ENCODE measurements at regions not wholly inside any gene's neighbourhood (a gene's known extent, or its start where the extent isn't known, plus 50 kb on each side); places are given as distances from the start of the nearest gene placed in this dataset.

GRCh38 chr9:118786877-118787276, 582.4 kb downstream of the BRINP1 start:
- Mint-ChIP-seq H3K27ac (no peak overlapping the region), H3K4me1 (no peaks in the 10 kb centered on the region), H3K36me3 (no peaks in the 10 kb centered on the region), H3K27me3 (ENCODE audit: low read depth in 2 of 2) (no peaks in the 10 kb centered on the region), H3K4me3 (no peak overlapping the region), H3K9me3 (peaks cover 6 to 8% of the 10 kb centered on the region in 2 donors)
- Histone ChIP-seq H3K27me3 (ENCODE audit: control insufficient read depth, insufficient read depth, low read length) (no peaks in the 10 kb centered on the region), H3K4me3 (ENCODE audit: low read length) (no peak overlapping the region), H3K27ac (ENCODE audit: low read length) (no peak overlapping the region), H3K4me1 (ENCODE audit: control insufficient read depth, insufficient read depth, low read length) (no peaks in the 10 kb centered on the region), H3K36me3 (ENCODE audit: control insufficient read depth, insufficient read depth, low read length) (no peaks in the 10 kb centered on the region), H3K9me3 (ENCODE audit: control insufficient read depth, insufficient read depth, low read length) (no peaks in the 10 kb centered on the region)
- no peak for TF ChIP-seq CTCF (IDR thresholded peaks at IDR 0.05)
- DNase-seq: no peak
- ATAC-seq: no peak
- intact Hi-C loops (cut with micrococcal nuclease): no loop called here
- WGBS (ENCODE audit: insufficient coverage): 63% methylated on average over 3 of the region's 3 CpGs

GRCh38 chr9:118809160-118809625, 560.0 kb downstream of the BRINP1 start:
- peaks cover 2% of the 10 kb centered on the region for H3K9me3 ChIP-seq (ENCODE audit: control insufficient read depth, insufficient read depth, low read length)
- Mint-ChIP-seq H3K9me3 (peaks cover 3 to 8% of the 10 kb centered on the region in 2 donors), H3K4me1 (no peaks in the 10 kb centered on the region), H3K4me3 (no peak overlapping the region), H3K27me3 (ENCODE audit: low read depth in 2 of 2) (no peaks in the 10 kb centered on the region), H3K36me3 (no peaks in the 10 kb centered on the region), H3K27ac (no peak overlapping the region)
- DNase-seq (no peak), ATAC-seq (no peak)
- WGBS (ENCODE audit: insufficient coverage): 74% methylated on average over 47 of the region's 47 CpGs
- intact Hi-C loops (cut with micrococcal nuclease): no loop called here
- TF ChIP-seq CTCF (IDR thresholded peaks at IDR 0.05): no peak
- no peak overlapping the region for H3K4me3 ChIP-seq (ENCODE audit: low read length)
- no peak overlapping the region for H3K27ac ChIP-seq (ENCODE audit: low read length)
- no peaks in the 10 kb centered on the region for H3K4me1 ChIP-seq (ENCODE audit: control insufficient read depth, insufficient read depth, low read length)
- H3K27me3 ChIP-seq (ENCODE audit: control insufficient read depth, insufficient read depth, low read length): no peaks in the 10 kb centered on the region
- H3K36me3 ChIP-seq (ENCODE audit: control insufficient read depth, insufficient read depth, low read length): no peaks in the 10 kb centered on the region

- no peaks in the 10 kb centered on the region for H3K36me3 ChIP-seq (ENCODE audit: control insufficient read depth, insufficient read depth, low read length)
- H3K27ac ChIP-seq (ENCODE audit: low read length): no peak overlapping the region
- Mint-ChIP-seq H3K27ac (no peak overlapping the region), H3K9me3 (peaks cover 4 to 5% of the 10 kb centered on the region in 2 donors), H3K4me3 (no peak overlapping the region), H3K27me3 (ENCODE audit: low read depth in 2 of 2) (no peaks in the 10 kb centered on the region), H3K4me1 (no peaks in the 10 kb centered on the region), H3K36me3 (no peaks in the 10 kb centered on the region)
- H3K27me3 ChIP-seq (ENCODE audit: control insufficient read depth, insufficient read depth, low read length): no peaks in the 10 kb centered on the region
- H3K4me1 ChIP-seq (ENCODE audit: control insufficient read depth, insufficient read depth, low read length): no peaks in the 10 kb centered on the region
- no peak for TF ChIP-seq CTCF (IDR thresholded peaks at IDR 0.05)
- ATAC-seq (no peak), DNase-seq (no peak)
- intact Hi-C loops (cut with micrococcal nuclease): no loop called here
- no peaks in the 10 kb centered on the region for H3K9me3 ChIP-seq (ENCODE audit: control insufficient read depth, insufficient read depth, low read length)
- H3K4me3 ChIP-seq (ENCODE audit: low read length): no peak overlapping the region
These were observed 539.9 kb downstream of the BRINP1 start for GRCh38 chr9:118829334-118829733.

- H3K36me3 Mint-ChIP-seq: no peaks in the 10 kb centered on the region
- no peak overlapping the region for H3K4me3 Mint-ChIP-seq
- Histone ChIP-seq H3K27me3 (ENCODE audit: control insufficient read depth, insufficient read depth, low read length) (no peaks in the 10 kb centered on the region), H3K4me3 (ENCODE audit: low read length) (no peak overlapping the region), H3K9me3 (ENCODE audit: control insufficient read depth, insufficient read depth, low read length) (no peaks in the 10 kb centered on the region), H3K4me1 (ENCODE audit: control insufficient read depth, insufficient read depth, low read length) (no peaks in the 10 kb centered on the region), H3K36me3 (ENCODE audit: control insufficient read depth, insufficient read depth, low read length) (no peaks in the 10 kb centered on the region), H3K27ac (ENCODE audit: low read length) (no peak overlapping the region)
- intact Hi-C loops (cut with micrococcal nuclease): no loop called here
- peaks cover 5 to 6% of the 10 kb centered on the region in 2 donors for H3K9me3 Mint-ChIP-seq
- 76% methylated on average over 5 of the region's 5 CpGs for WGBS (ENCODE audit: insufficient coverage)
- H3K27me3 Mint-ChIP-seq (ENCODE audit: low read depth in 2 of 2): no peaks in the 10 kb centered on the region
- no peak for TF ChIP-seq CTCF (IDR thresholded peaks at IDR 0.05)
- no peak for ATAC-seq
- no peak for DNase-seq
- no peaks in the 10 kb centered on the region for H3K4me1 Mint-ChIP-seq
- H3K27ac Mint-ChIP-seq: no peak overlapping the region
These were observed 536.9 kb downstream of the BRINP1 start for GRCh38 chr9:118832371-118832770.

Measured in natural killer cell (primary cell).